ENCODE measurements at regions not wholly inside any gene's neighbourhood (a gene's known extent, or its start where the extent isn't known, plus 50 kb on each side); places are given as distances from the start of the nearest gene placed in this dataset.

DNA sequence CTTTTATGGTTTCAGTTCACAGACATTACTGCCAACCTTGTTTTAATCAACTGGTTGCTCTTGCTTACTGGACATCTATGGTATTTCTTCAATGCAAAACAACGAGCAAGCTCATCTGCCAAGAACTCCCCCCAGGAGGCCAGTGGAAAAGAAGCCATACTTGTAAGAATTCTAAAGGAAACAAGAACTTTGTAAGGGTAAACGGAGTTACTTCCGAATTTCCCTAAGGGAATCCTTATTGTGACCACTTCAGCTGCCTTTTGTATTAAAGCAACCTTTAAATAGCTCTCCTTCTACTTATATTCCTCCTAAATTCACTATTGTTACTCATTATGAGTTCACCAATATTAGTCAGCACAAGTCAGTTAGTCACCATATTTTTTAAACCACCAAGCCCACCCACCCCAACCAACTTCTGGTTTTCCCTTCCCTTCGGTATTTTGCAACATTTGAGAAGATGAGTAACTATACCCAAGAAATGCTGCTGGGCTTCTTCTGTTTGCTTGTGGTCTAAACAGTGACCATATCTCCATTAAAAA lies 602.8 kb upstream of the DIPK2B start:
- ChIA-PET POLR2A (no interaction called here), CTCF (ENCODE audit: low intra/inter-chr PET ratio, low total read pairs) (no interaction called here)
- no peak overlapping the region for H3K4me3 ChIP-seq (replicated peaks in 1 of 3; ENCODE audit: insufficient read depth in 1 of 3, low read depth in 2 of 3, low read length in 3 of 3)
- no TSS peak for BruUV-seq (replicated peaks)
- 99% methylated on average over 4 of the region's 4 CpGs for WGBS (ENCODE audit: low lambda C conversion rate)
- H3K4me1 ChIP-seq (ENCODE audit: insufficient read depth, low read length) = no peaks in the 10 kb centered on the region
- H3K27me3 ChIP-seq (ENCODE audit: control insufficient read depth in 1 of 2, insufficient read depth in 2 of 2, low read length in 2 of 2) = no peaks in the 10 kb centered on the region
- no peaks in the 10 kb centered on the region for H3K9me3 ChIP-seq (ENCODE audit: low read length)
- TF ChIP-seq, protein P1, sequence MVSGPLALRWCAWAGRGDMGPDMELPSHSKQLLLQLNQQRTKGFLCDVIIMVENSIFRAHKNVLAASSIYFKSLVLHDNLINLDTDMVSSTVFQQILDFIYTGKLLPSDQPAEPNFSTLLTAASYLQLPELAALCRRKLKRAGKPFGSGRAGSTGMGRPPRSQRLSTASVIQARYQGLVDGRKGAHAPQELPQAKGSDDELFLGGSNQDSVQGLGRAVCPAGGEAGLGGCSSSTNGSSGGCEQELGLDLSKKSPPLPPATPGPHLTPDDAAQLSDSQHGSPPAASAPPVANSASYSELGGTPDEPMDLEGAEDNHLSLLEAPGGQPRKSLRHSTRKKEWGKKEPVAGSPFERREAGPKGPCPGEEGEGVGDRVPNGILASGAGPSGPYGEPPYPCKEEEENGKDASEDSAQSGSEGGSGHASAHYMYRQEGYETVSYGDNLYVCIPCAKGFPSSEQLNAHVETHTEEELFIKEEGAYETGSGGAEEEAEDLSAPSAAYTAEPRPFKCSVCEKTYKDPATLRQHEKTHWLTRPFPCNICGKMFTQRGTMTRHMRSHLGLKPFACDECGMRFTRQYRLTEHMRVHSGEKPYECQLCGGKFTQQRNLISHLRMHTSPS (CRISPR knock-in tag; IDR thresholded peaks at IDR 0.05; ENCODE audit: low read depth) = no peak
- TF ChIP-seq ZNF567 (CRISPR knock-in tag; IDR thresholded peaks at IDR 0.05; ENCODE audit: borderline replicate concordance) (no peak), HOXA9 (CRISPR knock-in tag; IDR thresholded peaks at IDR 0.05; ENCODE audit: borderline replicate concordance) (no peak), ZNF136 (CRISPR knock-in tag; IDR thresholded peaks at IDR 0.05; ENCODE audit: low read depth) (no peak), GATA4 (IDR thresholded peaks at IDR 0.05; ENCODE audit: borderline replicate concordance, low read depth) (no peak), ZBTB1 (CRISPR knock-in tag; IDR thresholded peaks at IDR 0.05; ENCODE audit: borderline replicate concordance) (no peak), ZNF615 (CRISPR knock-in tag; IDR thresholded peaks at IDR 0.05; ENCODE audit: borderline replicate concordance) (no peak), CHD4 (IDR thresholded peaks at IDR 0.05; ENCODE audit: borderline replicate concordance, low read length) (no peak), NFRKB (IDR thresholded peaks at IDR 0.05) (no peak), KAT2B (IDR thresholded peaks at IDR 0.05; ENCODE audit: borderline replicate concordance, low read depth, low read length) (no peak), ZNF777 (CRISPR knock-in tag; IDR thresholded peaks at IDR 0.05) (no peak), ZNF879 (CRISPR knock-in tag; IDR thresholded peaks at IDR 0.05) (no peak), NFATC3 (CRISPR knock-in tag; IDR thresholded peaks at IDR 0.05) (no peak), ZNF432 (CRISPR knock-in tag; IDR thresholded peaks at IDR 0.05; ENCODE audit: borderline replicate concordance) (no peak), ZNF431 (CRISPR knock-in tag; IDR thresholded peaks at IDR 0.05; ENCODE audit: borderline replicate concordance, low read depth) (no peak), ZMYM4 (CRISPR knock-in tag; IDR thresholded peaks at IDR 0.05) (no peak), CHD2 (IDR thresholded peaks at IDR 0.05; ENCODE audit: low read depth, low read length) (no peak), ZNF501 (CRISPR knock-in tag; IDR thresholded peaks at IDR 0.05) (no peak)
- TF ChIP-seq, protein P2, sequence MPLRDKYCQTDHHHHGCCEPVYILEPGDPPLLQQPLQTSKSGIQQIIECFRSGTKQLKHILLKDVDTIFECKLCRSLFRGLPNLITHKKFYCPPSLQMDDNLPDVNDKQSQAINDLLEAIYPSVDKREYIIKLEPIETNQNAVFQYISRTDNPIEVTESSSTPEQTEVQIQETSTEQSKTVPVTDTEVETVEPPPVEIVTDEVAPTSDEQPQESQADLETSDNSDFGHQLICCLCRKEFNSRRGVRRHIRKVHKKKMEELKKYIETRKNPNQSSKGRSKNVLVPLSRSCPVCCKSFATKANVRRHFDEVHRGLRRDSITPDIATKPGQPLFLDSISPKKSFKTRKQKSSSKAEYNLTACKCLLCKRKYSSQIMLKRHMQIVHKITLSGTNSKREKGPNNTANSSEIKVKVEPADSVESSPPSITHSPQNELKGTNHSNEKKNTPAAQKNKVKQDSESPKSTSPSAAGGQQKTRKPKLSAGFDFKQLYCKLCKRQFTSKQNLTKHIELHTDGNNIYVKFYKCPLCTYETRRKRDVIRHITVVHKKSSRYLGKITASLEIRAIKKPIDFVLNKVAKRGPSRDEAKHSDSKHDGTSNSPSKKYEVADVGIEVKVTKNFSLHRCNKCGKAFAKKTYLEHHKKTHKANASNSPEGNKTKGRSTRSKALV (CRISPR knock-in tag; IDR thresholded peaks at IDR 0.05) = no peak
- TF ChIP-seq, protein P3, sequence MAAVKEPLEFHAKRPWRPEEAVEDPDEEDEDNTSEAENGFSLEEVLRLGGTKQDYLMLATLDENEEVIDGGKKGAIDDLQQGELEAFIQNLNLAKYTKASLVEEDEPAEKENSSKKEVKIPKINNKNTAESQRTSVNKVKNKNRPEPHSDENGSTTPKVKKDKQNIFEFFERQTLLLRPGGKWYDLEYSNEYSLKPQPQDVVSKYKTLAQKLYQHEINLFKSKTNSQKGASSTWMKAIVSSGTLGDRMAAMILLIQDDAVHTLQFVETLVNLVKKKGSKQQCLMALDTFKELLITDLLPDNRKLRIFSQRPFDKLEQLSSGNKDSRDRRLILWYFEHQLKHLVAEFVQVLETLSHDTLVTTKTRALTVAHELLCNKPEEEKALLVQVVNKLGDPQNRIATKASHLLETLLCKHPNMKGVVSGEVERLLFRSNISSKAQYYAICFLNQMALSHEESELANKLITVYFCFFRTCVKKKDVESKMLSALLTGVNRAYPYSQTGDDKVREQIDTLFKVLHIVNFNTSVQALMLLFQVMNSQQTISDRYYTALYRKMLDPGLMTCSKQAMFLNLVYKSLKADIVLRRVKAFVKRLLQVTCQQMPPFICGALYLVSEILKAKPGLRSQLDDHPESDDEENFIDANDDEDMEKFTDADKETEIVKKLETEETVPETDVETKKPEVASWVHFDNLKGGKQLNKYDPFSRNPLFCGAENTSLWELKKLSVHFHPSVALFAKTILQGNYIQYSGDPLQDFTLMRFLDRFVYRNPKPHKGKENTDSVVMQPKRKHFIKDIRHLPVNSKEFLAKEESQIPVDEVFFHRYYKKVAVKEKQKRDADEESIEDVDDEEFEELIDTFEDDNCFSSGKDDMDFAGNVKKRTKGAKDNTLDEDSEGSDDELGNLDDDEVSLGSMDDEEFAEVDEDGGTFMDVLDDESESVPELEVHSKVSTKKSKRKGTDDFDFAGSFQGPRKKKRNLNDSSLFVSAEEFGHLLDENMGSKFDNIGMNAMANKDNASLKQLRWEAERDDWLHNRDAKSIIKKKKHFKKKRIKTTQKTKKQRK (IDR thresholded peaks at IDR 0.05; ENCODE audit: low read length) = no peak
- H3K4me2 ChIP-seq (ENCODE audit: low read depth, low read length) = no peak overlapping the region
- no peak for ATAC-seq
- H3K36me3 ChIP-seq (replicated peaks in 1 of 2; ENCODE audit: control insufficient read depth in 1 of 2, insufficient read depth in 2 of 2, low read length in 2 of 2) = no peaks in the 10 kb centered on the region
- no peak for DNase-seq (ENCODE audit: low spot score)
- H3K79me2 ChIP-seq (ENCODE audit: insufficient read depth, low read length) = peaks cover under 1% of the 10 kb centered on the region
- no peak overlapping the region for H2AFZ ChIP-seq (ENCODE audit: low read length)
- in situ Hi-C loops (cut with HindIII; ENCODE audit: extremely low pct_ligation_motif_present, low pct_unique_long_range_greater_than_20kb) = no loop called here
- no peaks in the 10 kb centered on the region for H4K20me1 ChIP-seq (ENCODE audit: insufficient read depth, low read length)
- FAIRE-seq = no peak
- intact Hi-C loops (cut with micrococcal nuclease; ENCODE audit: unreplicated experiment) = no loop called here
- no peak overlapping the region for H3K9ac ChIP-seq (ENCODE audit: insufficient read depth, low read depth, low read length)
- H3K27ac ChIP-seq (ENCODE audit: extremely low read length, insufficient read depth, low read length) = no peak overlapping the region
